HCT116 (cell line): ENCODE measurements at regions not wholly inside any gene's neighbourhood (a gene's known extent, or its start where the extent isn't known, plus 50 kb on each side); places are given as distances from the start of the nearest gene placed in this dataset.
A peak's percentile ranks its signal among the peaks of the same experiment; 100 is the strongest.

Experiments used
- ATAC-seq: fragments of 200-7000 bp; cut with Tn5 transposase; 2 replicates; pipeline ENCODE4 v1.9.1; 2020; ENCODE audit warnings: mild to moderate bottlenecking, moderate library complexity
- BruUV-seq: library from RNA; stranded (reverse); fragments of 400-500 nt; replicated peaks from 2 replicates; lab custom pipeline; 2021; lab: Mats Ljungman, UMichigan
- CTCF ChIA-PET: fragments of 300-600 bp; sonication (Branson Sonifier 250); formaldehyde crosslinking; loops from one replicate; lab custom pipeline; 2021; ENCODE audit warnings: antibody characterized with exemption; lab: Charles Lee
- POLR2A ChIA-PET: fragments of 300-600, 350-600 bp; sonication (Branson Sonifier 250); formaldehyde crosslinking; loops from one replicate; lab custom pipeline; 2021; ENCODE audit warnings: antibody characterized with exemption; lab: Charles Lee
- RAD21 ChIA-PET, 2 experiments: fragments of 300-600 bp; sonication (Branson Sonifier 250); formaldehyde crosslinking; loops; one replicate each; lab custom pipeline; 2023; ENCODE audit warnings: low total read pairs in 2 of 2; ENCODE audit not compliant: uncharacterized antibody in 2 of 2, unreplicated experiment in 2 of 2, low non-redundant PET in 1 of 2; lab: Charles Lee
- DNase-seq: peaks from one replicate; pipeline ENCODE4 v3.0.0-alpha.2; 2010; ENCODE audit warnings: low read depth, low spot score
- H2AFZ ChIP-seq: fragments of 200-600 bp; shearing (Covaris generic), sonication (generic); 2 replicates; pipeline ENCODE4 v1.6.1; 2017; ENCODE audit warnings: low read depth, mixed run types, mixed read lengths, antibody characterized with exemption, low read length; ENCODE audit not compliant: poor library complexity, severe bottlenecking
- H3K27ac ChIP-seq: 2 replicates; pipeline ENCODE4 v1.5.1; 2012; ENCODE audit warnings: low read depth, low read length
- H3K27me3 ChIP-seq: fragments of 200-600 bp; sonication (generic); 2 replicates; pipeline ENCODE4 v1.6.1; 2016; ENCODE audit warnings: mixed run types, low read length, mixed read lengths; ENCODE audit not compliant: insufficient read depth
- H3K36me3 ChIP-seq, 2 experiments: fragments of 200-500 bp in 1 of 2; fragments of 200-600 bp in 1 of 2; sonication (Bioruptor generic) in 1 of 2; sonication (generic) in 1 of 2; 2 replicates each; pipeline versions ENCODE4 v1.5.1 to v1.6.1; 2014 to 2016; ENCODE audit warnings: low read length in 2 of 2, inconsistent platforms in 1 of 2, mixed read lengths in 1 of 2, mixed run types in 1 of 2; ENCODE audit not compliant: insufficient read depth in 2 of 2, control insufficient read depth in 1 of 2
- H3K4me1 ChIP-seq, 2 experiments: fragments of 200-600 bp in 1 of 2; sonication (generic) in 1 of 2; 2 replicates each; pipeline versions ENCODE4 v1.5.1 to v1.6.1; 2012 to 2017; ENCODE audit warnings: low read length in 2 of 2, inconsistent platforms in 1 of 2, mild to moderate bottlenecking in 1 of 2, mixed read lengths in 1 of 2, mixed run types in 1 of 2, moderate library complexity in 1 of 2; ENCODE audit not compliant: insufficient read depth in 2 of 2, control insufficient read depth in 1 of 2
- H3K4me2 ChIP-seq: fragments of 200-600 bp; sonication (generic); 2 replicates; pipeline ENCODE4 v1.6.1; 2017; ENCODE audit warnings: mixed run types, low read length, mixed read lengths
- H3K4me3 ChIP-seq, 2 experiments: fragments of 200-600 bp in 1 of 2; sonication (generic) in 1 of 2; replicated peaks in 1 of 2; 2 replicates each; pipeline ENCODE4 v1.5.1; 2011 to 2016; ENCODE audit warnings: low read length in 2 of 2, control low read depth in 1 of 2, low read depth in 1 of 2, mild to moderate bottlenecking in 1 of 2, mixed read lengths in 1 of 2, mixed run types in 1 of 2
- H3K79me2 ChIP-seq: fragments of 200-600 bp; sonication (generic); 2 replicates; pipeline ENCODE4 v1.6.1; 2017; ENCODE audit warnings: mild to moderate bottlenecking, mixed run types, low read length, moderate library complexity, mixed read lengths; ENCODE audit not compliant: insufficient read depth
- H3K9ac ChIP-seq: fragments of 200-600 bp; sonication (generic); 2 replicates; pipeline ENCODE4 v1.6.1; 2016; ENCODE audit warnings: low read length, mixed read lengths
- H3K9me2 ChIP-seq: fragments of 200-600 bp; sonication (generic), shearing (Covaris generic); 2 replicates; pipeline ENCODE4 v1.6.1; 2017; ENCODE audit warnings: mixed run types, mild to moderate bottlenecking, moderate library complexity; ENCODE audit not compliant: insufficient read depth
- H3K9me3 ChIP-seq, 2 experiments: fragments of 200-500 bp in 1 of 2; fragments of 200-600 bp in 1 of 2; sonication (Bioruptor generic) in 1 of 2; sonication (generic) in 1 of 2; 2 replicates each; pipeline ENCODE4 v1.6.1; 2014 to 2017; ENCODE audit warnings: low read length in 2 of 2, mixed read lengths in 2 of 2, inconsistent platforms in 1 of 2, low read depth in 1 of 2, mild to moderate bottlenecking in 1 of 2, mixed run types in 1 of 2, moderate library complexity in 1 of 2; ENCODE audit not compliant: control insufficient read depth in 1 of 2, insufficient read depth in 1 of 2
- H4K20me1 ChIP-seq: fragments of 200-600 bp; sonication (generic), shearing (Covaris generic); 2 replicates; pipeline ENCODE4 v1.6.1; 2017; ENCODE audit warnings: mixed run types, mild to moderate bottlenecking, moderate library complexity; ENCODE audit not compliant: insufficient read depth
- SIN3A ChIP-seq: IDR thresholded peaks from 2 replicates; pipeline ENCODE4 v1.6.1; 2012; ENCODE audit warnings: low read depth
- intact Hi-C: fragments of 100-400 bp; cut with micrococcal nuclease; formaldehyde crosslinking; loops from 2 replicates; pipeline ENCODE4 v1.10.0; 2022
- TF ChIP-seq, protein P1 (sequence below): IDR thresholded peaks from 2 replicates; pipeline ENCODE4 v1.6.1; 2011; ENCODE audit warnings: mild to moderate bottlenecking, low read length, moderate library complexity; ENCODE audit not compliant: insufficient replicate concordance; ENCODE audit errors: extremely low read depth
- TF ChIP-seq, protein P2 (sequence below), 3 experiments: fragments of 200-600 bp in 1 of 3; sonication (generic) in 1 of 3; IDR thresholded peaks in 2 of 3; conservative IDR thresholded peaks in 1 of 3; 2 replicates each; pipeline ENCODE4 v1.5.1; 2012 to 2017; ENCODE audit warnings: low read depth in 2 of 3, low read length in 2 of 3, antibody characterized with exemption in 1 of 3, borderline replicate concordance in 1 of 3, control low read depth in 1 of 3, mild to moderate bottlenecking in 1 of 3, mixed read lengths in 1 of 3, mixed run types in 1 of 3, moderate library complexity in 1 of 3; ENCODE audit not compliant: insufficient read depth in 1 of 3

DNA sequence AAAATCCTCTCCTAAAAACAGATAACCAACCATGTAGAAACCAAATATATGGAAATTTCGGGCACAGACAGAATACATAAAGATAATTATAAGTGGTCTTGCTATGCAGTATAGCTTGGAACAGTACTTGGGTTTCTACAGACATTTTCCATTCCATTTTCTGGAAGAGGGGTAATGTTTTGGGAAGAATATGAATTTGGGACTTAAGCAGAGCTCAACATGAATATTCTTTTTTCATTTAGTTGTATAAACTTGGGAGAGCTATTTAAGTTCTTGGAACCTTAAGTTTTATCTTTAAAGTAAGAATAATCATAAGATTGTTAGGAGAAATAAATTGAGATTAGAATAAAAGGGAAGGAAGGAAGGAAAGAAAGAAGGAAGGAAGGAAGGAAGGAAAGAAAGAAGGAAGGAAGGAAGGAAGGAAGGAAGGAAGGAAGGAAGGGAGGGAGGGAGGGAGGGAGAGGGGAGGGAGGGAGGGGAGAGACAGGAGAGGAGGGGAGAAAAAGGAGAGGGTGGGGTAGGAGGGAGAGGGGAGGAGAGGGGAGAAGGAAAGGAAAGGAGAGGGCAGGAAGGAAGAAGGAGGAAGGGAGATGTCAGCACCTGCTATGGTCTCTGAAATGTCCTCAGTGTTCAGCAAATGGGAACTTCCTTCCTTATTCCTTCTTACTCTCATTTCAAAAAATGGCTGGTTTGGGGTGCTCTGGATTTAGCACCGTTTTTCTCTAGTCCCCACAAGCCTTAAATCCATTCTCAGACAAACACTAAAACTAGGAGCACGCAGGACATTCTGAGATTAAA is 248.3 kb downstream of the LY86 start:
- Histone ChIP-seq H3K36me3 (no peaks in the 10 kb centered on the region), H3K27me3 (no peaks in the 10 kb centered on the region), H4K20me1 (no peaks in the 10 kb centered on the region), H3K79me2 (no peaks in the 10 kb centered on the region), H3K9me2 (no peaks in the 10 kb centered on the region), H3K9me3 (no peaks in the 10 kb centered on the region), H3K27ac (no peak overlapping the region), H3K4me1 (peaks cover 0 to 21% of the 10 kb centered on the region in 2 experiments; a peak in 1 of 4 replicates), H2AFZ (peak overlapping the region; percentile 2), H3K4me3 (no peak overlapping the region), H3K9ac (no peak overlapping the region), H3K4me2 (no peak overlapping the region)
- intact Hi-C loops, result no loop called here
- DNase-seq (no peak), ATAC-seq (no peak)
- TF ChIP-seq SIN3A, result no peak
- TF ChIP-seq, protein P1, sequence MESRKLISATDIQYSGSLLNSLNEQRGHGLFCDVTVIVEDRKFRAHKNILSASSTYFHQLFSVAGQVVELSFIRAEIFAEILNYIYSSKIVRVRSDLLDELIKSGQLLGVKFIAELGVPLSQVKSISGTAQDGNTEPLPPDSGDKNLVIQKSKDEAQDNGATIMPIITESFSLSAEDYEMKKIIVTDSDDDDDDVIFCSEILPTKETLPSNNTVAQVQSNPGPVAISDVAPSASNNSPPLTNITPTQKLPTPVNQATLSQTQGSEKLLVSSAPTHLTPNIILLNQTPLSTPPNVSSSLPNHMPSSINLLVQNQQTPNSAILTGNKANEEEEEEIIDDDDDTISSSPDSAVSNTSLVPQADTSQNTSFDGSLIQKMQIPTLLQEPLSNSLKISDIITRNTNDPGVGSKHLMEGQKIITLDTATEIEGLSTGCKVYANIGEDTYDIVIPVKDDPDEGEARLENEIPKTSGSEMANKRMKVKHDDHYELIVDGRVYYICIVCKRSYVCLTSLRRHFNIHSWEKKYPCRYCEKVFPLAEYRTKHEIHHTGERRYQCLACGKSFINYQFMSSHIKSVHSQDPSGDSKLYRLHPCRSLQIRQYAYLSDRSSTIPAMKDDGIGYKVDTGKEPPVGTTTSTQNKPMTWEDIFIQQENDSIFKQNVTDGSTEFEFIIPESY, result no peak
- TF ChIP-seq, protein P2, sequence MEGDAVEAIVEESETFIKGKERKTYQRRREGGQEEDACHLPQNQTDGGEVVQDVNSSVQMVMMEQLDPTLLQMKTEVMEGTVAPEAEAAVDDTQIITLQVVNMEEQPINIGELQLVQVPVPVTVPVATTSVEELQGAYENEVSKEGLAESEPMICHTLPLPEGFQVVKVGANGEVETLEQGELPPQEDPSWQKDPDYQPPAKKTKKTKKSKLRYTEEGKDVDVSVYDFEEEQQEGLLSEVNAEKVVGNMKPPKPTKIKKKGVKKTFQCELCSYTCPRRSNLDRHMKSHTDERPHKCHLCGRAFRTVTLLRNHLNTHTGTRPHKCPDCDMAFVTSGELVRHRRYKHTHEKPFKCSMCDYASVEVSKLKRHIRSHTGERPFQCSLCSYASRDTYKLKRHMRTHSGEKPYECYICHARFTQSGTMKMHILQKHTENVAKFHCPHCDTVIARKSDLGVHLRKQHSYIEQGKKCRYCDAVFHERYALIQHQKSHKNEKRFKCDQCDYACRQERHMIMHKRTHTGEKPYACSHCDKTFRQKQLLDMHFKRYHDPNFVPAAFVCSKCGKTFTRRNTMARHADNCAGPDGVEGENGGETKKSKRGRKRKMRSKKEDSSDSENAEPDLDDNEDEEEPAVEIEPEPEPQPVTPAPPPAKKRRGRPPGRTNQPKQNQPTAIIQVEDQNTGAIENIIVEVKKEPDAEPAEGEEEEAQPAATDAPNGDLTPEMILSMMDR (IDR thresholded peaks at IDR 0.05 in 2 of 3, conservative IDR thresholded peaks at IDR 0.05 in 1 of 3; ENCODE audit: borderline replicate concordance in 1 of 3, insufficient read depth in 1 of 3, low read depth in 2 of 3, low read length in 2 of 3), result no peak
- no TSS peak for BruUV-seq
- ChIA-PET RAD21 (no interaction called here), POLR2A (no interaction called here), CTCF (no interaction called here)
